GM12892 (cell line): ENCODE measurements at regions not wholly inside any gene's neighbourhood (a gene's known extent, or its start where the extent isn't known, plus 50 kb on each side); places are given as distances from the start of the nearest gene placed in this dataset.

Experiments used
- POLR2A ChIP-seq: IDR thresholded peaks from 2 replicates; pipeline ENCODE4 v1.6.1; 2011; ENCODE audit warnings: low read depth, low read length, control low read depth
- POLR2AphosphoS5 ChIP-seq: IDR thresholded peaks from 2 replicates; pipeline ENCODE4 v1.6.1; 2011; ENCODE audit warnings: low read depth, low read length, control low read depth

- no peak for TF ChIP-seq POLR2A
- no peak for TF ChIP-seq POLR2AphosphoS5
Observed at GRCh38 chr7:124686543-124687171, 78.9 kb downstream of the GPR37 start.
